H9 (cell line): ENCODE measurements at regions not wholly inside any gene's neighbourhood (a gene's known extent, or its start where the extent isn't known, plus 50 kb on each side); places are given as distances from the start of the nearest gene placed in this dataset.

Experiments used
- DNase-seq: peaks from one replicate; pipeline ENCODE4 v3.0.0-alpha.2; 2017
- H2AFZ ChIP-seq: one replicate; pipeline ENCODE4 v1.6.1; 2013; ENCODE audit warnings: mild to moderate bottlenecking, low read length, control low read depth, moderate library complexity
- H2AK5ac ChIP-seq: 2 replicates; pipeline ENCODE4 v1.6.1; 2013; ENCODE audit warnings: low read length, control low read depth, mixed read lengths; ENCODE audit not compliant: insufficient read length
- H2BK120ac ChIP-seq: one replicate; pipeline ENCODE4 v1.6.1; 2013; ENCODE audit warnings: low read depth, mild to moderate bottlenecking, low read length, control low read depth, inconsistent platforms; ENCODE audit not compliant: poor library complexity, severe bottlenecking
- H2BK12ac ChIP-seq: 2 replicates; pipeline ENCODE4 v1.6.1; 2013; ENCODE audit warnings: low read length, control low read depth, mixed read lengths, low read depth; ENCODE audit not compliant: insufficient read length
- H2BK15ac ChIP-seq: 2 replicates; pipeline ENCODE4 v1.6.1; 2013; ENCODE audit warnings: low read depth, low read length, control low read depth
- H2BK20ac ChIP-seq: one replicate; pipeline ENCODE4 v1.6.1; 2013; ENCODE audit warnings: low read depth, mild to moderate bottlenecking, low read length, control low read depth, inconsistent platforms; ENCODE audit not compliant: poor library complexity, severe bottlenecking
- H2BK5ac ChIP-seq: 2 replicates; pipeline ENCODE4 v1.6.1; 2013; ENCODE audit warnings: low read length, control low read depth, mixed read lengths; ENCODE audit not compliant: insufficient read length
- H3K14ac ChIP-seq: 2 replicates; pipeline ENCODE4 v1.6.1; 2013; ENCODE audit warnings: low read length, control low read depth; ENCODE audit not compliant: insufficient read depth
- H3K18ac ChIP-seq: 2 replicates; pipeline ENCODE4 v1.6.1; 2013; ENCODE audit warnings: low read depth, mild to moderate bottlenecking, mixed read lengths, low read length, control low read depth; ENCODE audit not compliant: insufficient read length
- H3K23ac ChIP-seq: 2 replicates; pipeline ENCODE4 v1.6.1; 2013; ENCODE audit warnings: low read length, control low read depth, mixed read lengths, low read depth; ENCODE audit not compliant: insufficient read length
- H3K23me2 ChIP-seq: 2 replicates; pipeline ENCODE4 v1.6.1; 2013; ENCODE audit warnings: low read depth, mild to moderate bottlenecking, mixed read lengths, low read length, control low read depth; ENCODE audit not compliant: insufficient read length, poor library complexity, severe bottlenecking
- H3K27ac ChIP-seq: 2 replicates; pipeline ENCODE4 v1.5.1; 2013; ENCODE audit warnings: low read length, control low read depth, mixed read lengths, low read depth; ENCODE audit not compliant: insufficient read length
- H3K27me3 ChIP-seq: 2 replicates; pipeline ENCODE4 v1.6.1; 2013; ENCODE audit warnings: low read length, control low read depth, inconsistent platforms; ENCODE audit not compliant: insufficient read depth
- H3K4ac ChIP-seq: 2 replicates; pipeline ENCODE4 v1.6.1; 2013; ENCODE audit warnings: low read depth, mild to moderate bottlenecking, control low read depth, inconsistent platforms, low read length, moderate library complexity
- H3K4me1 ChIP-seq: 2 replicates; pipeline ENCODE4 v1.6.1; 2013; ENCODE audit warnings: low read length, control low read depth, inconsistent platforms; ENCODE audit not compliant: insufficient read depth
- H3K4me2 ChIP-seq: 2 replicates; pipeline ENCODE4 v1.6.1; 2013; ENCODE audit warnings: low read length, control low read depth, mixed read lengths; ENCODE audit not compliant: insufficient read length, insufficient read depth
- H3K56ac ChIP-seq: 2 replicates; pipeline ENCODE4 v1.6.1; 2013; ENCODE audit warnings: low read depth, mild to moderate bottlenecking, mixed read lengths, low read length, control low read depth; ENCODE audit not compliant: insufficient read length
- H3K79me1 ChIP-seq: 2 replicates; pipeline ENCODE4 v1.6.1; 2013; ENCODE audit warnings: low read depth, mild to moderate bottlenecking, moderate library complexity, low read length, control low read depth, inconsistent platforms; ENCODE audit not compliant: insufficient read depth, poor library complexity, severe bottlenecking
- H3K79me2 ChIP-seq: 2 replicates; pipeline ENCODE4 v1.6.1; 2013; ENCODE audit warnings: low read length, control low read depth, inconsistent platforms; ENCODE audit not compliant: insufficient read depth
- H3K9ac ChIP-seq: 2 replicates; pipeline ENCODE4 v1.6.1; 2013; ENCODE audit warnings: low read length, control low read depth, mixed read lengths; ENCODE audit not compliant: insufficient read length; ENCODE audit errors: extremely low read depth
- H3K9me3 ChIP-seq: one replicate; pipeline ENCODE4 v1.6.1; 2013; ENCODE audit warnings: low read depth, low read length, inconsistent platforms; ENCODE audit not compliant: control insufficient read depth
- H3T11ph ChIP-seq: one replicate; pipeline ENCODE4 v1.6.1; 2013; ENCODE audit warnings: mild to moderate bottlenecking, low read length, control low read depth, inconsistent platforms
- H4K20me1 ChIP-seq: one replicate; pipeline ENCODE4 v1.6.1; 2013; ENCODE audit not compliant: control insufficient read depth, insufficient read length, insufficient read depth
- H4K5ac ChIP-seq: 2 replicates; pipeline ENCODE4 v1.6.1; 2013; ENCODE audit warnings: low read depth, mild to moderate bottlenecking, mixed read lengths, low read length, control low read depth; ENCODE audit not compliant: insufficient read length
- H4K8ac ChIP-seq: replicated peaks from 2 replicates; pipeline ENCODE4 v1.6.1; 2013; ENCODE audit warnings: low read length, control low read depth, mixed read lengths, low read depth; ENCODE audit not compliant: insufficient read length
- H4K91ac ChIP-seq: 2 replicates; pipeline ENCODE4 v1.6.1; 2013; ENCODE audit warnings: low read depth, mild to moderate bottlenecking, moderate library complexity, mixed read lengths, low read length, control low read depth; ENCODE audit not compliant: insufficient read length
- H3K27ac Mint-ChIP-seq, 3 experiments: 2 replicates in 2 of 3; 3 replicates in 1 of 3; pipeline ENCODE4 v1.8.0; 2020 to 2021; ENCODE audit warnings: mixed read lengths in 3 of 3, mild to moderate bottlenecking in 1 of 3, moderate library complexity in 1 of 3
- H3K27me3 Mint-ChIP-seq: 2 replicates; pipeline ENCODE4 v1.8.0; 2021; ENCODE audit warnings: low read depth, mild to moderate bottlenecking, moderate library complexity, mixed read lengths
- H3K36me3 Mint-ChIP-seq, 3 experiments: 2 replicates in 2 of 3; 3 replicates in 1 of 3; pipeline ENCODE4 v1.8.0; 2020 to 2021; ENCODE audit warnings: low read depth in 3 of 3, mixed read lengths in 3 of 3; ENCODE audit not compliant: insufficient read depth in 1 of 3
- H3K4me1 Mint-ChIP-seq, 2 experiments: 2 replicates each; pipeline ENCODE4 v1.8.0; 2020; ENCODE audit warnings: mixed read lengths in 2 of 2
- H3K4me3 Mint-ChIP-seq, 2 experiments: 2 replicates in 1 of 2; 3 replicates in 1 of 2; pipeline ENCODE4 v1.8.0; 2020 to 2021; ENCODE audit warnings: mild to moderate bottlenecking in 2 of 2, mixed read lengths in 2 of 2, moderate library complexity in 1 of 2
- H3K9me3 Mint-ChIP-seq, 2 experiments: 2 replicates in 1 of 2; 3 replicates in 1 of 2; pipeline ENCODE4 v1.8.0; 2020; ENCODE audit warnings: mild to moderate bottlenecking in 2 of 2, mixed read lengths in 2 of 2, moderate library complexity in 1 of 2
- CTCF ChIP-seq: fragments of 200-600 bp; sonication (generic); conservative IDR thresholded peaks from 3 replicates; pipeline ENCODE4 v1.8.0; 2021; ENCODE audit warnings: antibody characterized with exemption, mild to moderate bottlenecking
- WGBS: extraction: QIAGEN DNeasy Blood & Tissue Kit; methylation state at CpG from one replicate; pipeline ENCODE4 v1.1.7; 2013; ENCODE audit warnings: missing lambda C conversion rate, low lambda C conversion rate, mixed read lengths; ENCODE audit not compliant: insufficient read length; ENCODE audit errors: extremely low coverage; 5-methylcytosine and 5-hydroxymethylcytosine counted together

GRCh38 chr1:187819086-187819485 lies 990.3 kb downstream of the PLA2G4A start:
- Histone ChIP-seq H4K8ac (no peak overlapping the region), H3K56ac (no peak overlapping the region), H2BK120ac (no peak overlapping the region), H3K23ac (no peak overlapping the region), H2BK5ac (no peak overlapping the region), H4K91ac (no peak overlapping the region), H4K20me1 (no peaks in the 10 kb centered on the region), H3K27me3 (no peaks in the 10 kb centered on the region), H3K9ac (no peak overlapping the region), H3T11ph (no peak overlapping the region), H3K14ac (no peak overlapping the region), H3K4ac (no peak overlapping the region), H3K27ac (no peak overlapping the region), H3K18ac (no peak overlapping the region), H3K4me1 (no peaks in the 10 kb centered on the region), H3K23me2 (no peaks in the 10 kb centered on the region), H3K4me2 (no peak overlapping the region), H2BK12ac (no peak overlapping the region), H2AFZ (no peak overlapping the region), H2BK15ac (no peak overlapping the region), H2BK20ac (no peak overlapping the region), H2AK5ac (no peak overlapping the region), H3K79me1 (no peaks in the 10 kb centered on the region), H4K5ac (no peak overlapping the region), H3K79me2 (no peaks in the 10 kb centered on the region), H3K9me3 (peaks cover 6% of the 10 kb centered on the region)
- Mint-ChIP-seq H3K27me3 (no peaks in the 10 kb centered on the region), H3K4me1 (no peaks in the 10 kb centered on the region), H3K36me3 (peaks cover 7 to 19% (median 11%) of the 10 kb centered on the region in 3 experiments), H3K4me3 (no peak overlapping the region), H3K27ac (no peak overlapping the region), H3K9me3 (peaks cover 15 to 22% of the 10 kb centered on the region in 2 experiments; a peak in 4 of 5 replicates)
- DNase-seq = no peak
- WGBS = no CpG with 5 or more reads among the region's 5 CpGs
- TF ChIP-seq CTCF = no peak
